Posterior vena cava (tissue), 2 donors: ENCODE measurements at regions not wholly inside any gene's neighbourhood (a gene's known extent, or its start where the extent isn't known, plus 50 kb on each side); places are given as distances from the start of the nearest gene placed in this dataset.

Source experiments
- DNase-seq: peaks from one replicate; pipeline ENCODE4 v3.0.0-alpha.2; 2020; ENCODE audit warnings: low spot score
- intact Hi-C, 2 donors: fragments of 100-400 bp; cut with DNase I; formaldehyde crosslinking; loops; one replicate each; pipeline versions ENCODE4 v1.14.1 to v1.14.2; 2022 to 2023
- donor health status: DM: yes; HTN: yes; CAD: no.
- donor health status: DM: yes; HTN: yes; CAD: no.

GRCh38 chr13:26914148-26914547 is 153.6 kb upstream of the GPR12 start:
- intact Hi-C loops, result no loop called here
- DNase-seq, result no peak

GRCh38 chr13:26910754-26911465 is 150.3 kb upstream of the GPR12 start:
- intact Hi-C loops, result no loop called here
- DNase-seq, result peak; percentile 57

- intact Hi-C loops, result no loop called here
- peak; percentile 53 for DNase-seq
Observed at GRCh38 chr13:26909477-26909876, 148.9 kb upstream of the GPR12 start.

GRCh38 chr13:26908126-26908525 is 147.5 kb upstream of the GPR12 start:
- intact Hi-C loops, result no loop called here

DNA sequence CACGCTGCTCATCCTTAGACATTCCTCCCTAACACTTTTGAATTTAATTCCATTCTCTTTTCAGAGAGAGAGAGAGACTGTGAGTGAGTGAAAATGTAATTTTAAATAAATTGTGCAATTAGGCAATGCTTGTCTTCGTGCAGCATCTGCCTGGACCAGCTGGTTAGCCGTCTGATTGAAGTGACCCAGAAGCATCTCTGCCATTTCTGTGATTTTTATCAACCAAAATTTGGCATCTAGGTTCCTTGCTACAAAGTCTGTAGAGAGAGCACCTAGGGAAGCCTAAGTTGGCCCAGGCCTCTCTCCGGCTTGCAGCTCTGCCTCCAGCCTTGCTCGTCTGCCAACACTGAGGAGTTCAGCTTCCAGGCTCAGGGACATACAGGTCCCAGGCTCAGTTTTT is 138.6 kb upstream of the GPR12 start:
- intact Hi-C loops, result no loop called here
- no peak for DNase-seq

More at GRCh38 chr13:26908126-26908525, 147.5 kb upstream of the GPR12 start:
- DNase-seq, result no peak

- intact Hi-C loops, result no loop called here
- no peak for DNase-seq
Observed at GRCh38 chr13:26897706-26898550, 137.3 kb upstream of the GPR12 start.

- intact Hi-C loops, result no loop called here
- no peak for DNase-seq
Observed at GRCh38 chr13:26896986-26897668, 136.5 kb upstream of the GPR12 start.

GRCh38 chr13:26895808-26896466 is 135.4 kb upstream of the GPR12 start:
- no peak for DNase-seq
- intact Hi-C loops, result no loop called here

DNA sequence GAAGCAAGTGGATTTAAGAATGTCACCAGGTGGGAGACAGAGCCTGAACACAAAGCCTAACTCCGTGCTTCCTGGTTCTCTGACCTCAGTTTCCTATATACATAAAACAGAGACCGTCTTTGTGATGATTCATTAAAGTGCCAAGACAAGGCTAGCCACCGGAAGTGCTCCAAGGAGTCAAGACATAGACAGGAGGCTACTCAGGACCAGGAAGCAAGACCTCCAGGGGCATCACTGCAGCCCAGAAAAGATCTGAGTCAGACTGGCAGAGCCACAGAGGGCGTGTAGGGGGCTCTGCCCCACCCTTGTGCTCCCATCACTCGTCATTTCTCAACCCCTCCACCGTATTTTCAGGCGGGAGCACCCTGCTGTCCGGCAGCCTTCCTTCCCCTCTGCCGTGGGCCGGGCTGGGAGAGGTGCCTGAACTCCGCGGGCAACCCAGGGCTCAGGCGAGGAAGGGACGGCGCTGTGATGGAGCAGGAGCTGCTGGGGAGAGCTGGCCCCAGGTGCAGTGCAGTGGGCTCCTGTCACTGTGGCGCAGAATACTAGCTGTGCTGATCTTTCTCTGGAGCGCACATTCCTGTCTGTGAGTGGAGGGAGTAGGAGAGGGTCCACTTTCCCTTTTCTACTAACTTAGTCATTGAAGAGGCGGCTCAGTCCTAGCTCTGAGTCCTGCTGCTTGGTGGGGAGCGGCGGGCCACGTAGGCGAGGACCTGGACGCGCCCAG is 134.7 kb upstream of the GPR12 start:
- DNase-seq, result no peak

GRCh38 chr13:26888632-26889031 is 128.0 kb upstream of the GPR12 start:
- intact Hi-C loops, result no loop called here
- no peak for DNase-seq

More for the DNA sequence above, 134.7 kb upstream of the GPR12 start:
- intact Hi-C loops, result no loop called here

- intact Hi-C loops, result no loop called here
Observed at GRCh38 chr13:26887594-26887993, 127.0 kb upstream of the GPR12 start.

GRCh38 chr13:26883613-26884257 is 123.1 kb upstream of the GPR12 start:
- no peak for DNase-seq
- intact Hi-C loops, result no loop called here

More at GRCh38 chr13:26887594-26887993, 127.0 kb upstream of the GPR12 start:
- DNase-seq, result no peak

- no peak for DNase-seq
- intact Hi-C loops, result no loop called here
Observed at GRCh38 chr13:26882731-26883130, 122.1 kb upstream of the GPR12 start.

DNA sequence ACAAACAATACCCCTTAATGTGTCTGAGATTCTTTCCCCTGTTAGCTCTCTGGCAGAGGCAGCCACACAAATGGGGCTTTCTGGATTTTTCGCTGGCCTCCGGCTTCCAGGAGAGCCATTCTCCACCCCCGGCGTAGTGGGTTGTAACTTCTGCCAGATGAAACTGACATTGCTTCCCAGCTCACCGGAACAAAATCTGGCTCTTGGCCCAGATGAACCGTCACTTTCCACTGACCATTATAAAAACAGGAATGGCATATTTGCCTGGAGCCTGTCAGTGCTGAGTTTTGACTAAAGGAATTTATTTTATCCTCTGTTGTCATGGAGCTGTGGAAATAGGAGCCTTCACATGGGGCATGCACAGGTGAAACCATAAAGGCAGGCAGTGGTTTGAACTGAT is 120.6 kb upstream of the GPR12 start:
- DNase-seq, result no peak
- intact Hi-C loops, result no loop called here

GRCh38 chr13:26880735-26881134 is 120.1 kb upstream of the GPR12 start:
- no peak for DNase-seq
- intact Hi-C loops, result no loop called here

DNA sequence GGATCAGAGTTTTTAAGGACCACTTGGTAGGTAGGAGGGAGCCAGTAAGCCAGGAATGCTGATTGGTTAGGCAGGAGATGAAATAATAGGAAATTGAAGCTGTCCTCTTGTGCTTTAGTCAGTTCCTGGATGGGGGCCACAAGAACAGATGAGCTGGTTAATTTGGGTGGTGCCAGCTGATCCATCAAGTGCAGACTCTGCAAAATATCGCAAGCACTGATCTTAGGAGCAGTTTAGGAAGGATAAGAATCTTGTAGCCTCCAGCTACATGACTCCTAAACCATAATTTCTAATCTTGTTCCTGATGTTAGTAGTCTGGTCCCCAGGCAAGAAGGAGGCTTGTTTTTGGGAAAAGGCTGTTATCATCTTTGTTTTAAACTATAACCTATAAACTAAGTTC is 117.9 kb upstream of the GPR12 start:
- intact Hi-C loops, result no loop called here
- DNase-seq, result no peak

DNA sequence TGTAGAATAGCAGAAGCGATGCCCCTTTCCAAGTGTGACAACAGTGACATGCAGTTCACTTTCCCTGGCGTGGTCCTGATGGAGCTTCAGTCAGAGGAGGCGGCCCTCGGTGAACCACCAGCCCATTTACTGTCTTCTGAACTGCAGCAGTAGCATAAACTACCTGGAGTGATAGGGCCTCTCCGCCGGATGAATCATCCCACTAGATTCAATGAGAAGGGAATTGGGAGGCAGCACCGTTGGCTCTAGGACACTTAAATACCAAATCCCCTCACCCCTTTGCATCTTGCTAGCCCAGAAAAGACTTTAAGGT is 112.8 kb upstream of the GPR12 start:
- intact Hi-C loops, result no loop called here
- no peak for DNase-seq

- intact Hi-C loops, result no loop called here
Observed at GRCh38 chr13:26872525-26873385, 112.2 kb upstream of the GPR12 start.

More at GRCh38 chr13:26872525-26873385, 112.2 kb upstream of the GPR12 start:
- DNase-seq, result no peak
